ENCODE measurements at regions not wholly inside any gene's neighbourhood (a gene's known extent, or its start where the extent isn't known, plus 50 kb on each side); places are given as distances from the start of the nearest gene placed in this dataset.
"Not testable (repeated sequence)": the region's sequence is repeated elsewhere in the genome, so short reads cannot be mapped to it uniquely, and the experiment has no call there.

- no peak for DNase-seq (ENCODE audit: low spot score)
These were observed 105.7 kb upstream of the PPM1H start for GRCh38 chr12:63040526-63041220.

GRCh38 chr12:63038713-63039100, 103.8 kb upstream of the PPM1H start:
- DNase-seq (ENCODE audit: low spot score) = no peak

GRCh38 chr12:63037746-63038712, 103.1 kb upstream of the PPM1H start:
- DNase-seq (ENCODE audit: low spot score) = no peak

- DNase-seq (ENCODE audit: low spot score) = no peak
These were observed 102.0 kb upstream of the PPM1H start for GRCh38 chr12:63036974-63037335.

GRCh38 chr12:63036216-63036973, 101.4 kb upstream of the PPM1H start:
- DNase-seq (ENCODE audit: low spot score) = no peak

- no peak for DNase-seq (ENCODE audit: low spot score)
These were observed 99.7 kb upstream of the PPM1H start for GRCh38 chr12:63034601-63035000.

- no peak for DNase-seq (ENCODE audit: low spot score)
These were observed 94.7 kb upstream of the PPM1H start for GRCh38 chr12:63029676-63030075.

- no peak for DNase-seq (ENCODE audit: low spot score)
These were observed 94.0 kb upstream of the PPM1H start for GRCh38 chr12:63028951-63029350.

- DNase-seq (ENCODE audit: low spot score) = no peak
These were observed 90.2 kb upstream of the PPM1H start for GRCh38 chr12:63025116-63025515.

GRCh38 chr12:63023926-63024325, 89.0 kb upstream of the PPM1H start:
- no peak for DNase-seq (ENCODE audit: low spot score)

GRCh38 chr12:63021116-63021515, 86.2 kb upstream of the PPM1H start:
- no peak for DNase-seq (ENCODE audit: low spot score)

GRCh38 chr12:63020269-63020668, 85.3 kb upstream of the PPM1H start:
- DNase-seq (ENCODE audit: low spot score) = no peak

GRCh38 chr12:63018273-63018672, 83.3 kb upstream of the PPM1H start:
- no peak for DNase-seq (ENCODE audit: low spot score)

- no peak for DNase-seq (ENCODE audit: low spot score)
These were observed 78.4 kb upstream of the PPM1H start for GRCh38 chr12:63013302-63013701.

GRCh38 chr12:63010698-63011097, 75.7 kb upstream of the PPM1H start:
- no peak for DNase-seq (ENCODE audit: low spot score)

- DNase-seq (ENCODE audit: low spot score) = no peak
These were observed 73.4 kb upstream of the PPM1H start for GRCh38 chr12:63008372-63008771.

- no peak for DNase-seq (ENCODE audit: low spot score)
These were observed 72.8 kb upstream of the PPM1H start for GRCh38 chr12:63007726-63008125.

GRCh38 chr12:63006536-63006935, 71.6 kb upstream of the PPM1H start:
- DNase-seq (ENCODE audit: low spot score) = no peak

GRCh38 chr12:63005382-63005781, 70.4 kb upstream of the PPM1H start:
- no peak for DNase-seq (ENCODE audit: low spot score)

GRCh38 chr12:63003223-63003819, 68.4 kb upstream of the PPM1H start:
- no peak for DNase-seq (ENCODE audit: low spot score)

- DNase-seq (ENCODE audit: low spot score) = not testable (repeated sequence)
These were observed 67.1 kb upstream of the PPM1H start for GRCh38 chr12:63002059-63002458.

- DNase-seq (ENCODE audit: low spot score) = peak; percentile 16
These were observed 63.5 kb upstream of the PPM1H start for GRCh38 chr12:62998454-62998853.
